ENCODE measurements at regions not wholly inside any gene's neighbourhood (a gene's known extent, or its start where the extent isn't known, plus 50 kb on each side); places are given as distances from the start of the nearest gene placed in this dataset.

GRCh38 chr1:73914951-73915350 lies 283.0 kb downstream of the LRRIQ3 start:
- TF ChIP-seq EZH2 (IDR thresholded peaks at IDR 0.05; ENCODE audit: borderline replicate concordance, insufficient read depth, low read depth, low read length, poor library complexity, severe bottlenecking) (no peak), CTCF (IDR thresholded peaks at IDR 0.05) (no peak)
- no peaks in the 10 kb centered on the region for H3K27me3 Mint-ChIP-seq
- Histone ChIP-seq H3K27me3 (replicated peaks in 1 of 4; ENCODE audit: control extremely low read depth in 1 of 4, control insufficient read depth in 3 of 4, insufficient read depth in 4 of 4, low read length in 3 of 4) (no peaks in the 10 kb centered on the region), H3K36me3 (replicated peaks in 1 of 2; ENCODE audit: control extremely low read depth in 1 of 2, control insufficient read depth in 1 of 2, extremely low read depth in 1 of 2, insufficient read depth in 2 of 2, low read length in 1 of 2) (no peaks in the 10 kb centered on the region), H2AFZ (ENCODE audit: insufficient read depth, low read depth, low read length, poor library complexity, severe bottlenecking) (no peak overlapping the region), H3K4me3 (ENCODE audit: control extremely low read depth in 1 of 5, extremely low read depth in 1 of 5, insufficient read depth in 1 of 5, low read depth in 2 of 5, low read length in 4 of 5) (no peak overlapping the region), H3K4me2 (replicated peaks; ENCODE audit: low read depth, low read length, poor library complexity, severe bottlenecking) (no peak overlapping the region), H3K9me3 (ENCODE audit: control extremely low read depth in 1 of 3, control insufficient read depth in 2 of 3, insufficient read depth in 1 of 3, low read length in 2 of 3) (peaks cover 0 to 2% (median 0%) of the 10 kb centered on the region in 3 donors), H3K79me2 (ENCODE audit: control insufficient read depth, insufficient read depth, low read length) (no peaks in the 10 kb centered on the region), H3K27ac (ENCODE audit: low read length in 2 of 2) (no peak overlapping the region), H3K9ac (ENCODE audit: low read length) (no peak overlapping the region), H4K20me1 (ENCODE audit: control insufficient read depth, insufficient read depth, low read length, poor library complexity, severe bottlenecking) (no peaks in the 10 kb centered on the region), H3K4me1 (ENCODE audit: control insufficient read depth in 2 of 2, insufficient read depth in 2 of 2, low read length in 2 of 2) (no peaks in the 10 kb centered on the region)
- WGBS (ENCODE audit: insufficient coverage) = 71% methylated on average over 1 of the region's 3 CpGs
- H3K4me3 Mint-ChIP-seq = no peak overlapping the region
- CTCF ChIA-PET = no interaction called here
- no peaks in the 10 kb centered on the region for H3K4me1 Mint-ChIP-seq
- POLR2A ChIA-PET = no interaction called here
- no peak for DNase-seq
- no peak for ATAC-seq (ENCODE audit: low read depth)
- no peak overlapping the region for H3K27ac Mint-ChIP-seq
- H3K9me3 Mint-ChIP-seq (ENCODE audit: insufficient read depth) = peaks cover 5% of the 10 kb centered on the region
- intact Hi-C loops (cut with micrococcal nuclease) = no loop called here

GRCh38 chr1:73913025-73913424 lies 285.0 kb downstream of the LRRIQ3 start:
- Mint-ChIP-seq H3K4me1 (no peaks in the 10 kb centered on the region), H3K4me3 (no peak overlapping the region), H3K9me3 (ENCODE audit: insufficient read depth) (peaks cover 5% of the 10 kb centered on the region), H3K27me3 (no peaks in the 10 kb centered on the region), H3K27ac (no peak overlapping the region)
- Histone ChIP-seq H3K79me2 (ENCODE audit: control insufficient read depth, insufficient read depth, low read length) (no peaks in the 10 kb centered on the region), H3K4me2 (replicated peaks; ENCODE audit: low read depth, low read length, poor library complexity, severe bottlenecking) (no peak overlapping the region), H3K4me3 (ENCODE audit: control extremely low read depth in 1 of 5, extremely low read depth in 1 of 5, insufficient read depth in 1 of 5, low read depth in 2 of 5, low read length in 4 of 5) (no peak overlapping the region), H3K9ac (ENCODE audit: low read length) (no peak overlapping the region), H3K27ac (ENCODE audit: low read length in 2 of 2) (no peak overlapping the region), H2AFZ (ENCODE audit: insufficient read depth, low read depth, low read length, poor library complexity, severe bottlenecking) (no peak overlapping the region), H3K4me1 (ENCODE audit: control insufficient read depth in 2 of 2, insufficient read depth in 2 of 2, low read length in 2 of 2) (no peaks in the 10 kb centered on the region), H3K36me3 (replicated peaks in 1 of 2; ENCODE audit: control extremely low read depth in 1 of 2, control insufficient read depth in 1 of 2, extremely low read depth in 1 of 2, insufficient read depth in 2 of 2, low read length in 1 of 2) (no peaks in the 10 kb centered on the region), H4K20me1 (ENCODE audit: control insufficient read depth, insufficient read depth, low read length, poor library complexity, severe bottlenecking) (no peaks in the 10 kb centered on the region), H3K27me3 (replicated peaks in 1 of 4; ENCODE audit: control extremely low read depth in 1 of 4, control insufficient read depth in 3 of 4, insufficient read depth in 4 of 4, low read length in 3 of 4) (no peaks in the 10 kb centered on the region), H3K9me3 (ENCODE audit: control extremely low read depth in 1 of 3, control insufficient read depth in 2 of 3, insufficient read depth in 1 of 3, low read length in 2 of 3) (peaks cover 0 to 2% (median 0%) of the 10 kb centered on the region in 3 donors)
- CTCF ChIA-PET = no interaction called here
- ATAC-seq (ENCODE audit: low read depth) (no peak), DNase-seq (no peak)
- no peak for TF ChIP-seq CTCF (IDR thresholded peaks at IDR 0.05)
- TF ChIP-seq EZH2 (IDR thresholded peaks at IDR 0.05; ENCODE audit: borderline replicate concordance, insufficient read depth, low read depth, low read length, poor library complexity, severe bottlenecking) = no peak
- POLR2A ChIA-PET = no interaction called here
- intact Hi-C loops (cut with micrococcal nuclease) = no loop called here

All from B cell (primary cell).